Erythroblast (primary cell): ENCODE measurements at regions not wholly inside any gene's neighbourhood (a gene's known extent, or its start where the extent isn't known, plus 50 kb on each side); places are given as distances from the start of the nearest gene placed in this dataset.

Experiments
- GATA1 ChIP-seq: IDR thresholded peaks from 2 replicates; pipeline ENCODE4 v1.6.1; 2011; ENCODE audit warnings: low read depth, mild to moderate bottlenecking, control low read depth, low read length, moderate library complexity
- POLR2A ChIP-seq: IDR thresholded peaks from 2 replicates; pipeline ENCODE4 v1.6.1; 2011; ENCODE audit warnings: mild to moderate bottlenecking, low read length

GRCh38 chr9:78857373-78858225 lies 560.7 kb downstream of the PSAT1 start:
- TF ChIP-seq POLR2A (no peak), GATA1 (no peak)
